OCI-M2 (cell line): ENCODE measurements at regions not wholly inside any gene's neighbourhood (a gene's known extent, or its start where the extent isn't known, plus 50 kb on each side); places are given as distances from the start of the nearest gene placed in this dataset.

Experiments
- DNase-seq: peaks from one replicate; lab custom pipeline; 2025; ENCODE audit not compliant: unreplicated experiment; lab: John Stamatoyannopoulos, UW

GRCh38 chrX:45783002-45783401 is 582.3 kb upstream of the DIPK2B start:
- DNase-seq, result no peak

- no peak for DNase-seq
Observed at GRCh38 chrX:45781901-45782553, 581.4 kb upstream of the DIPK2B start.

- DNase-seq, result no peak
Observed at GRCh38 chrX:45778616-45779015, 577.9 kb upstream of the DIPK2B start.

GRCh38 chrX:45777366-45777765 is 576.7 kb upstream of the DIPK2B start:
- no peak for DNase-seq

- no peak for DNase-seq
Observed at GRCh38 chrX:45775468-45775867, 574.8 kb upstream of the DIPK2B start.

GRCh38 chrX:45774961-45775360 is 574.3 kb upstream of the DIPK2B start:
- DNase-seq, result no peak

GRCh38 chrX:45773572-45773971 is 572.9 kb upstream of the DIPK2B start:
- DNase-seq, result no peak

DNA sequence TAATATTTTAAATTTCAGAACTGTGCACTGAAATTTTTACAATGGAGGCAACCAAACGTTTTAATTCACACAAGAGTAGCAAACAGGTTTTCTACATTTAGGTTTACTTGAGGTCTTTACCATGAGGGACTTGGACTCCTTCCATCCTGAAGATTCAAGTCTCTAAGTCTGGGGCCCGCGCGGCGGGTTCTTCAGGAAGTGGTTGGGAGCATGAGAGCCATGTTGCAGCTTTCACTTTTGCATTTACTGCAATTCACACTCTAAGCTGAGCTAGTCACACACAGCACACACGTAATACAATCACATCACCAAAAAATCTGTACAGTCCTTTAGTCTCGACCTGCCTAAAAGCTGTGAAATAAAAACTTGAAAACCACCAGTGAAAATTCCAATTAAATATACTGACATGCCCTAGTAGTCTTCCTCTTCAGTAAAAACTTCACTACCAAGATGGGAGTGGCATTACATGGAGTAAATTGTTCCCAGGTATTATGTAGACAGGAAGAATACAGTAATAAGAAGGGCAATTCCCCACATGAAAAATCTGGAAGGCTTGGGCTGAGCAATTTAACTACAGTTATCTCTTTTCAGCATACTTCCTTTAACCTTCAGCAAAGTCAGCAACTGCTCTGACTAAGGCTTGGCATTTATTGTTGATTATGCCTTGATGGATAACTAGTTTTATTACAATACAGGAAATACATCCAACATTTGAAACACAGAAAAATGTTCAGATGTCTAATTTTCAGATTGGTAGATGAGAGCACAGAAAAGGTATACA is 571.1 kb upstream of the DIPK2B start:
- DNase-seq, result no peak

- no peak for DNase-seq
Observed at GRCh38 chrX:45771114-45771513, 570.4 kb upstream of the DIPK2B start.

DNA sequence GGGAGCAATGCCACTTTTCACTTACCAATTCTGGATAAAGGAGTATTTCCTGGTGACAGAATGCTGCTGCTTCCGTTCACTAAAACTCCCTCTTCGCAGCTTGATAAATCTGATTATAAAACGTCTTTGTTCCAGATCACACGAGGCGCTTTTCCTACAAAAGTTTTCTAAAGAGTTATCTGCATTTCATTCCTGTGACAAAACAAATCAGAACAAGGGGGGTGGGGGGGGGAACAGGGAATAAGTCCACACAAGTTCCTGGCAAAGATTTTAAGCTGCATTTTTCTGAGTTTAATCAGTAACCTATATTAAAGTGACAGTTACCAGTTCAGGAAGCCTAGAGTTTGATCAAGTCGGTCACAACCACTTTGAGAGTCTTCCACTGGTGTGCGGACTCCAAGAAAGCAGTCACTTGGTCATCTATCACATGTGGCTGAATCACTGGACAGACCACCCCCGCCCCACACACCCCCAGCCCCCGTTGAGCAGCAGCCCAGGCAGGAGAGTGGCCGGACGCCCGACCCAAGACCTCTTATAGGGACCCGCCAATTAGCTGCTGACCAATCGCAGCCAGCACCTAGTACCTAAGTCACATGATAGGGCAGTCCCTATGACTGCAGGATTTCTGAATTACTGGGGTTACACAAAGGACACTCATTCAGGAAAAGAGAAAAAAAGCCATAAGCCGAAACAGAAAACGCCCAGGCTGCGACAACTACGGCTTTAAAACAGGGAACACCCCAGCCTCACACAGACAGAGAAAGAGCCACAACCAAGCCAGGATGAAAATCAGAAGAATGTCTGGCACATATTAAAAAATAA is 569.3 kb upstream of the DIPK2B start:
- no peak for DNase-seq

DNA sequence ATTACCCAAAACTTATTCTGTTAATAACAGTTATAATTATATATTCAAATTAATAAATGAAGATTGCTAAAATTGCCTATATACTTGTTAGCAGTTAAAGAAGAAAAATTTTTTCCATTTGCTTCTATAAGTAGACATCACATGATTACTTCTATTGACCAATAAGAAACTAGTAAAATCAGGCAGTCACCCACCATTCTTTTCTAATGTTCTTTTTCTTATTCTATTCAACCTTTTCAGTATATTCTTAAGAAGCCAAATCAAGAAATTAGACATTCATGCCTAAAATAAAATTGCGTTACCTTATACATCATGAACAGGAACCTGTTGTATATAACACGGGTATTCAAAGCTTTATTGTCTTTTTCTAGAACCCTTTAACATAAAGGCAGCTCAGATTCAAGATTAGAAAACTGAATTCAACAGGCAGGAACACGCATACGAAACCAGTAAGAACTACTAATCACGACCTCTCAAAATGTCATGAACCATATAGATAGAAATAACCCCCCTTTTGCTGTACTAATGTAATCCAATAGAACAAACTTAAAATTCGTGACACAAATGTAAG is 568.1 kb upstream of the DIPK2B start:
- no peak for DNase-seq

DNA sequence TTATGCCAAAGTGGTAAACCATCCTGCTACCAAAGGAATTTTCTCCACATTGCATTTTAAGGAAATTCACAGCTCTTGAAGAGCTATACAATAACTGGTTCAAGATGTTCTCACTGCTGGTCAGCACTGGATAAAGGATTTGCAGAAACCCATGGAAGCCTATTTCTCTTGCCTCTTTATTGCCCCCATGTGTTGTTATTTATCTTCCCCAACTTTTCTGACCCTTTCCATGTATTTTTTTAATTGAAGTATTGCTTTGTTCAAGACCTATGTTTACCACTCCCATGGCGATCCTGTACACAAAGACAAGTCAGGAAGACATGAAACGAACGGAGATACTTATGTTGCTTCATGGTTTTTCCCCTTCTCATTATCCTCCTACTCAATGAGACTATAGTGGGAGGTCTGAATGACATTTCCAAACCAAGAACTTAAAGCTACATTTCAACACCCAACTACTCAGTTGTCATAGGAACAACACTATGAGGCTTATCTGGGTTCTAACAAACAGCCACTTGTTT is 566.4 kb upstream of the DIPK2B start:
- no peak for DNase-seq

DNA sequence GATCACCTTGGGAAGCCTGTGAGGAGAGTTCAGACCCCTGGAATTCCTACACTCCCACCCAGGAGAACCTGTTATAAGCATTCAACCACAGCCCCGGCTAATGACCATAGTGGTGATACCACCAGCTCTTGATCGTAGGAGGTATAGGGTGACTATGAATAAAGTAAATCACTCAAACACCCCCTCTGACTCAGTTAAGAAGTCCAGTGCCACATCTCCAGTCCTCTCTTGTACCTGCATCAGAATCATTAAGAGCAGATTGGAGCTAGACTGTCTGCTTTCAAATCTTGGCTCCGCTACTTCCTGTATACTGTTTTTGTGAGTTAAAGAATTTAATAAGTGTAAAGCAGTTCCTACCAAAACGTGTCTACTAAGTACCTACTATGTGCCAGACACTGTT is 565.1 kb upstream of the DIPK2B start:
- no peak for DNase-seq

DNA sequence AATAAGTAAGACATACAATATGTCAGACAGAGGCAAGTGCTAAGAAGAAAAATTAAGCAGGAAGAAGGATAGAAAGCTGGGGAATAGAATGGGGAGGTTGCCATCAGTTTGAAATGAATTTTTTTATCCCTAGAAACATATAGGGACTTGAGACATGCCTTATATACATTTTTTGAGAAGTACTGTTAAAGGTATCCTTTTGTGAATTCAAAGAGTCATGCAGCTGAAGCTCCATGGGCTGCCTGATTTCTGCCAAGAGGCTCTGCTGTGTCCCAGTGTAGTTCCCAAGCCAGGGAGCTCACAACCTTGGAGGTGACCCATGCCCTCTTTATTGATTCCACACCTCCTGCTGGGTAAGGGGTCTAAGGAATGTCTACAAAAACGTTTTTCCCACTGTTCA is 564.6 kb upstream of the DIPK2B start:
- no peak for DNase-seq

DNA sequence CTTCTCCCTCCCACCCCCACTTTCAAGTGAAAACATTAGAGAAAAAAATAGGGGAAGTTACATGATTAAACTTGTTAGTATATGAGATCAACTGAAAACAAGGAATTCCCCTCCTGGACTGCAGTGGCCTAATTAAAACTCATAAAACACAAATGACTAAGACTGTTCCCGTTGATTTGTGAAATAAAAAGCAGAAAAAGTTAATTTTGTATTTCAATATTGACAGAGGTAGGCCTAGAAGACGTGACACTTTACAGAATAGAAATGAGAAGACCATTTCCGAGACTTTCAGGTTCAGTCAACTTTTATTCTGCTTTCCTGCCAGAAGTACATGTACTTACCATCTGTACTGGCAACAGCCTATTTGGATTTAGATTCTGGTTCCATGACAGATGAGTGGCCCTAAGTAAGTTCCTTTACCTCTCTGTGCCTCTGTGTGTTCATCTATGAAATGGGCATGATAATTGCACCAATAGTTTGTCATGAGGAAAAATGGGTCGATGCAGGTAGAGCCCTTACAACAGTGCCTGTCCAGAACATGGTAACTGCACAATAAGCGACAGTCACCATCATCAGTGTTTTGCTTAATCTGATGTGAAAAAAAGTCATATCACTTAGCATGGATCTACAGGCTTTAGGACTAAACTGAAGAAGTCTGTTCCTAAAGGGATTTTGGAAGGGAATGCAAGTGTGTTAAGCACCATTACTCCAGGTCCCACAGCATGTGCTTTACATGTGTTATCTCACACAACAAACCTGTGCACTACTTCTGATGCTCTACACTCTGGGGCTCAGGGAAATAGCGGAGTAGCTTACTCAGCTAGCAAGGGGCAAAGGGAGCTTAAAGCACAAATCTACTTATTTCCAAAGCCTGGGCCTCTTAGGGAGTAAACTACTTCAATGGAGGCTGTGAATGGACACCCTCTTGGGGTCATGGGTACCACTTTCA is 562.3 kb upstream of the DIPK2B start:
- no peak for DNase-seq

- no peak for DNase-seq
Observed at GRCh38 chrX:45761920-45762319, 561.2 kb upstream of the DIPK2B start.

DNA sequence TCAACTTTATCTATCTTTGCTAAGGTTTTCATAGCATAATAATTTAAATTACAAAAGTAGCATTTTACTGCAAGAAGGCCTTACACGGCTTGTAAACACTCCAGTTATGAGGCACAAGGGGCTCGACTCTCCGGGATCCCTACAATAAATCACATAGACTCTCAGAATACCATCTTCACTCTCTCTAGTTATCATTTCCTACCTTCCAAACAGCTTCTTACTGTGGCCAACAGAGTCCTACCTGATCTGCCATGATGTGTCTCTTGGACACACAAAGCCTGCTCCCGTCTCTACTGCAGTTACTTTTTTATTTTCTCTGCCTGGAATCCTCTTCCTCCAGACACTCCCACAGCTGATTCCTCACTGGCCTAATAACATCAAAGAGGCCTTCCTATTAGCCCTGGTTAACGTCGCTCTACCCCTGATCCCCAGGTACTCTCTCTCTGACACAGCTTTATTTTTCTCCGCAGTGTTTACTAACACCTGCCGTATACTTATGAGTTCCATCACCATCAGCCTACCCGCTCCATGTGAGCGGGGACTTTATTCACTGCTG is 559.6 kb upstream of the DIPK2B start:
- DNase-seq, result no peak

DNA sequence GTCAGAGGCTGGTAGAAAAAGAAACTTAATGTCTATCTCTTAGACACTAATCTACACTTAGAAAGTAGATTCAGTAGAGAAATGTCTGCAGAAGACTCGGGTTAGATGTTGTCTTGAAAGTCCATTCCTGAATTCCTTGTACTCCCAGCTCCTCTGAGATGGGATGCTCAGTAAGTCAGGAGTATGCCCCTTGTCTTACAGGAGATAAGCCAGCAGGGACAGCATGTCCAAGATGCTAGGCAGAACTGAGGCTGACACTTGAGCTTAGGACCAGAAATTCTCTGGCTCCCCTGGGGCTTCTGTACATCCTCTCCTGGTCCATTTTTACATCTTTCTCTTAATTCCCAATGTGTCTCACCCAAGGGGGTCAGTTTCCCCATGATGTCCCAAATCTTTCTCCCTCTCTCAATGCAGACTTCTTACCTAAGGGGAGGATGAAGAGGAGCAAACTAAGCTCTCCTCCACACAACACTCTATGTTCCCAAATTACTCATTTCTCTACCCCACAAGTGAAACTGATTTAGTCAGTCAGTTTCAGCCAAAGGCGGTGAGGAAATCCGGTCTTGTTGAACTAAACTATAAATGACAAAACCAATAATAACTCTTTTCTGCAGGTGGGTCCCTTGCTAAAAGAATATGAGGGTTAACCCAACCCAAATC is 558.2 kb upstream of the DIPK2B start:
- no peak for DNase-seq

GRCh38 chrX:45758319-45758718 is 557.6 kb upstream of the DIPK2B start:
- no peak for DNase-seq
